H1 (cell line): ENCODE measurements at regions not wholly inside any gene's neighbourhood (a gene's known extent, or its start where the extent isn't known, plus 50 kb on each side); places are given as distances from the start of the nearest gene placed in this dataset.

ENCODE experiments used
- CTCF ChIA-PET: fragments of 300-600 bp; sonication (Branson Sonifier 250); formaldehyde crosslinking; loops from one replicate; lab custom pipeline; 2021; ENCODE audit not compliant: partially characterized antibody; lab: Charles Lee
- POLR2A ChIA-PET: fragments of 300-600 bp; sonication (Branson Sonifier 250); formaldehyde crosslinking; loops from one replicate; lab custom pipeline; 2021; ENCODE audit warnings: inconsistent platforms; ENCODE audit not compliant: partially characterized antibody; lab: Charles Lee
- DNase-seq, 2 experiments: peaks; one replicate each; pipeline versions ENCODE4 v3.0.0 to v3.0.0-alpha.2; 2010 to 2022; ENCODE audit warnings: low spot score in 2 of 2, low read depth in 1 of 2, mixed read lengths in 1 of 2
- FAIRE-seq: peaks from 2 replicates; lab custom pipeline; 2011; peaks lifted over from hg19 to GRCh38; lab: Jason Lieb, UNC
- H2AFZ ChIP-seq: 2 replicates; pipeline ENCODE4 v1.8.1; 2012; ENCODE audit warnings: low read length, inconsistent platforms
- H2AK5ac ChIP-seq: 2 replicates; pipeline ENCODE4 v1.6.1; 2013; ENCODE audit warnings: low read depth, low read length
- H2BK120ac ChIP-seq: replicated peaks from 2 replicates; pipeline ENCODE3; 2013; ENCODE audit warnings: low read depth, low read length, inconsistent platforms
- H2BK12ac ChIP-seq: 2 replicates; pipeline ENCODE4 v1.6.1; 2013; ENCODE audit warnings: low read depth, low read length
- H2BK15ac ChIP-seq: 2 replicates; pipeline ENCODE4 v1.6.1; 2013; ENCODE audit warnings: low read length
- H2BK20ac ChIP-seq: 2 replicates; pipeline ENCODE4 v1.6.1; 2013; ENCODE audit warnings: low read length
- H2BK5ac ChIP-seq: 2 replicates; pipeline ENCODE4 v1.6.1; 2013; ENCODE audit warnings: low read depth, low read length
- H3K14ac ChIP-seq: 2 replicates; pipeline ENCODE4 v1.6.1; 2013; ENCODE audit warnings: inconsistent platforms; ENCODE audit not compliant: insufficient read length
- H3K18ac ChIP-seq: 2 replicates; pipeline ENCODE4 v1.6.1; 2013; ENCODE audit warnings: low read length; ENCODE audit errors: extremely low read depth
- H3K23ac ChIP-seq: 2 replicates; pipeline ENCODE4 v1.6.1; 2013; ENCODE audit warnings: inconsistent platforms; ENCODE audit not compliant: insufficient read length
- H3K23me2 ChIP-seq: 2 replicates; pipeline ENCODE4 v1.6.1; 2013; ENCODE audit warnings: low read depth, low read length
- H3K27ac ChIP-seq: 2 replicates; pipeline ENCODE4 v1.6.1; 2011; ENCODE audit warnings: low read depth, low read length, inconsistent platforms
- H3K27me3 ChIP-seq, 4 experiments: replicated peaks in 1 of 4; 1 replicate in 1 of 4; 2 replicates in 3 of 4; pipeline versions ENCODE4 v1.6.1 to v1.8.1; 2011 to 2013; ENCODE audit warnings: low read length in 3 of 4, mild to moderate bottlenecking in 3 of 4, inconsistent platforms in 2 of 4, mixed read lengths in 2 of 4, moderate library complexity in 1 of 4; ENCODE audit not compliant: control insufficient read depth in 3 of 4, insufficient read depth in 3 of 4; ENCODE audit errors: extremely low read depth in 1 of 4
- H3K36me3 ChIP-seq, 4 experiments: 2 replicates each; pipeline versions ENCODE4 v1.6.1 to v1.8.1; 2011 to 2013; ENCODE audit warnings: mild to moderate bottlenecking in 4 of 4, low read length in 3 of 4, moderate library complexity in 2 of 4, control low read depth in 1 of 4, inconsistent platforms in 1 of 4; ENCODE audit not compliant: insufficient read depth in 4 of 4, control insufficient read depth in 2 of 4
- H3K4ac ChIP-seq: replicated peaks from 2 replicates; pipeline ENCODE3; 2013; ENCODE audit warnings: low read length, low read depth, mixed read lengths, inconsistent platforms; ENCODE audit not compliant: insufficient read length
- H3K4me1 ChIP-seq, 4 experiments: replicated peaks in 1 of 4; 1 replicate in 1 of 4; 2 replicates in 3 of 4; pipeline versions ENCODE4 v1.6.1 to v1.8.1; 2011 to 2013; ENCODE audit warnings: low read length in 3 of 4, inconsistent platforms in 2 of 4, mixed read lengths in 1 of 4; ENCODE audit not compliant: insufficient read depth in 4 of 4, control insufficient read depth in 3 of 4
- H3K4me2 ChIP-seq, 2 experiments: 2 replicates each; pipeline versions ENCODE4 v1.6.1 to v1.8.1; 2011 to 2013; ENCODE audit warnings: low read depth in 2 of 2, low read length in 2 of 2, control low read depth in 1 of 2, inconsistent platforms in 1 of 2, mild to moderate bottlenecking in 1 of 2; ENCODE audit not compliant: insufficient read depth in 1 of 2
- H3K4me3 ChIP-seq, 4 experiments: fragments of 200-600, 300-600 bp in 1 of 4; sonication (generic), shearing (Covaris generic), sonication (Bioruptor Twin) in 1 of 4; 2 replicates each; pipeline versions ENCODE4 v1.5.1 to v1.8.1; 2011 to 2016; ENCODE audit warnings: low read length in 4 of 4, low read depth in 3 of 4, control low read depth in 2 of 4, inconsistent platforms in 2 of 4, mild to moderate bottlenecking in 2 of 4, mixed read lengths in 1 of 4, moderate library complexity in 1 of 4; ENCODE audit not compliant: insufficient read depth in 2 of 4; ENCODE audit errors: extremely low read depth in 1 of 4
- H3K56ac ChIP-seq: replicated peaks from 2 replicates; pipeline ENCODE3; 2013; ENCODE audit warnings: low read depth, mild to moderate bottlenecking, mixed read lengths, low read length, inconsistent platforms; ENCODE audit not compliant: insufficient read length
- H3K79me1 ChIP-seq: 2 replicates; pipeline ENCODE4 v1.6.1; 2013; ENCODE audit warnings: low read depth, low read length, control low read depth
- H3K79me2 ChIP-seq, 2 experiments: 2 replicates each; pipeline versions ENCODE4 v1.6.1 to v1.8.1; 2012 to 2013; ENCODE audit warnings: low read length in 2 of 2, mild to moderate bottlenecking in 2 of 2, inconsistent platforms in 1 of 2; ENCODE audit not compliant: insufficient read depth in 2 of 2, control insufficient read depth in 1 of 2
- H3K9ac ChIP-seq, 4 experiments: replicated peaks in 1 of 4; 1 replicate in 1 of 4; 2 replicates in 3 of 4; pipeline versions ENCODE4 v1.6.1 to v1.8.1; 2011 to 2013; ENCODE audit warnings: low read depth in 3 of 4, low read length in 3 of 4, control low read depth in 2 of 4, mild to moderate bottlenecking in 2 of 4, moderate library complexity in 2 of 4, inconsistent platforms in 1 of 4; ENCODE audit errors: extremely low read depth in 1 of 4
- H3K9me3 ChIP-seq, 2 experiments: 2 replicates each; pipeline versions ENCODE4 v1.6.1 to v1.8.1; 2012 to 2013; ENCODE audit warnings: mild to moderate bottlenecking in 2 of 2, moderate library complexity in 2 of 2, control low read depth in 1 of 2, inconsistent platforms in 1 of 2, low read depth in 1 of 2, low read length in 1 of 2, mixed read lengths in 1 of 2; ENCODE audit not compliant: insufficient read depth in 2 of 2
- H4K20me1 ChIP-seq, 2 experiments: replicated peaks in 1 of 2; 2 replicates each; pipeline versions ENCODE3 to v1.8.1; 2011 to 2013; ENCODE audit warnings: inconsistent platforms in 2 of 2, low read length in 2 of 2, mild to moderate bottlenecking in 1 of 2; ENCODE audit not compliant: insufficient read depth in 2 of 2, control insufficient read depth in 1 of 2
- H4K5ac ChIP-seq: 2 replicates; pipeline ENCODE4 v1.6.1; 2013; ENCODE audit warnings: low read length, low read depth, mixed read lengths, inconsistent platforms; ENCODE audit not compliant: insufficient read length
- H4K8ac ChIP-seq: 2 replicates; pipeline ENCODE4 v1.8.0; 2013; ENCODE audit warnings: mild to moderate bottlenecking, moderate library complexity, low read length, inconsistent platforms; ENCODE audit not compliant: insufficient read depth; ENCODE audit errors: extremely low read depth
- H4K91ac ChIP-seq: replicated peaks from 2 replicates; pipeline ENCODE3; 2013; ENCODE audit warnings: low read length, mixed read lengths, inconsistent platforms; ENCODE audit not compliant: insufficient read length
- NANOG ChIP-seq: IDR thresholded peaks from 2 replicates; pipeline ENCODE4 v1.6.1; 2011; ENCODE audit warnings: low read length, low read depth, mild to moderate bottlenecking, inconsistent platforms; ENCODE audit not compliant: insufficient read depth, poor library complexity, severe bottlenecking
- POU5F1 ChIP-seq: IDR thresholded peaks from 2 replicates; pipeline ENCODE4 v1.6.1; 2011; ENCODE audit warnings: low read depth, mild to moderate bottlenecking, low read length, moderate library complexity
- WGBS, 2 experiments: shearing (Covaris generic) in 1 of 2; methylation state at CpG; one replicate each; pipeline versions ENCODE4 v1.1.6 to v1.1.7; 2013 to 2015; ENCODE audit warnings: low lambda C conversion rate in 2 of 2, mixed read lengths in 2 of 2, inconsistent platforms in 1 of 2, low coverage in 1 of 2, missing lambda C conversion rate in 1 of 2; ENCODE audit not compliant: insufficient replicate concordance in 2 of 2, insufficient coverage in 1 of 2, insufficient read length in 1 of 2; ENCODE audit errors: extremely low coverage in 1 of 2, missing lambda C conversion rate in 1 of 2; 5-methylcytosine and 5-hydroxymethylcytosine counted together

GRCh38 chr12:75812271-75813018 is 219.1 kb downstream of the PHLDA1 start:
- Histone ChIP-seq H3K4me1 (peaks cover 5 to 19% (median 10%) of the 10 kb centered on the region in 4 experiments; a peak in 6 of 7 replicates), H3K27me3 (peaks cover 0 to 18% (median 2%) of the 10 kb centered on the region in 4 experiments; a peak in 4 of 7 replicates), H3K18ac (peak overlapping the region; percentile 85), H3K79me1 (no peaks in the 10 kb centered on the region), H2BK120ac (peak overlapping the region; percentile 34), H3K9me3 (no peaks in the 10 kb centered on the region), H3K9ac (peak overlapping the region in 1 of 4 experiments; percentile 48; a peak in 1 of 7 replicates), H4K20me1 (no peaks in the 10 kb centered on the region), H2BK15ac (peak overlapping the region; percentile 21; the same call in 1 of the 2 replicates), H3K79me2 (no peaks in the 10 kb centered on the region), H3K4me2 (peak overlapping the region; percentile 49 to 72), H3K23me2 (0 out of 2 replicates have a peak, but pooled peaks cover 2% of the 10 kb centered on the region), H3K14ac (no peak overlapping the region), H3K4ac (peak overlapping the region; percentile 16), H2AK5ac (peak overlapping the region; percentile 79; the same call in 1 of the 2 replicates), H4K5ac (no peak overlapping the region), H4K91ac (peak overlapping the region; percentile 63), H2AFZ (peak overlapping the region; percentile 92), H2BK12ac (peak overlapping the region; percentile 99), H2BK20ac (peak overlapping the region; percentile 94), H3K27ac (no peak overlapping the region), H4K8ac (no peak overlapping the region), H3K23ac (no peak overlapping the region), H3K36me3 (no peaks in the 10 kb centered on the region), H3K4me3 (peak overlapping the region in 1 of 4 experiments; percentile 30; a peak in 2 of 8 replicates), H2BK5ac (peak overlapping the region; percentile 82; the same call in 1 of the 2 replicates), H3K56ac (no peak overlapping the region)
- ChIA-PET CTCF (interaction anchor here (0.8 kb wide), 1 partner anchor 16 kb away, joined by 3 read pairs; no protein-coding TSS in a partner anchor), POLR2A (no interaction called here)
- WGBS, 2 experiments, result 13% methylated on average over 9 of the region's 9 CpGs; no CpG with 5 or more reads in 1 of the 2 experiments
- no peak for FAIRE-seq
- DNase-seq, result peak in 1 of 2 experiments; percentile 13
- TF ChIP-seq POU5F1 (0 out of 2 replicates have a peak, but pooled peaks have one; percentile 0), NANOG (no peak)
